IMR-90 (cell line): ENCODE measurements at regions not wholly inside any gene's neighbourhood (a gene's known extent, or its start where the extent isn't known, plus 50 kb on each side); places are given as distances from the start of the nearest gene placed in this dataset.

Source experiments
- CEBPB ChIP-seq: IDR thresholded peaks from 2 replicates; pipeline ENCODE4 v1.6.1; 2012; ENCODE audit warnings: low read depth, low read length, improper control_type of control experiment
- NFE2L2 ChIP-seq: fragments of 150-350 bp; IDR thresholded peaks from 2 replicates; pipeline ENCODE4 v1.6.1; 2016; ENCODE audit warnings: low read depth, mild to moderate bottlenecking, low read length
- POLR2A ChIP-seq: IDR thresholded peaks from 2 replicates; pipeline ENCODE4 v1.6.1; 2012; ENCODE audit warnings: mild to moderate bottlenecking, low read depth, low read length
- RAD21 ChIP-seq: IDR thresholded peaks from 2 replicates; pipeline ENCODE4 v1.6.1; 2012; ENCODE audit warnings: low read length, improper control_type of control experiment
- RCOR1 ChIP-seq: IDR thresholded peaks from 2 replicates; pipeline ENCODE4 v1.6.1; 2012; ENCODE audit warnings: mild to moderate bottlenecking, low read length, improper control_type of control experiment; ENCODE audit not compliant: insufficient replicate concordance
- SMC3 ChIP-seq: fragments of 150-350 bp; IDR thresholded peaks from 2 replicates; pipeline ENCODE4 v1.6.1; 2016; ENCODE audit warnings: low read depth, mild to moderate bottlenecking, antibody characterized with exemption, low read length, moderate library complexity
- TF ChIP-seq, protein P1 (sequence below): conservative IDR thresholded peaks from 2 replicates; pipeline ENCODE4 v1.5.1; 2012; ENCODE audit warnings: mild to moderate bottlenecking, low read depth, low read length, improper control_type of control experiment

DNA sequence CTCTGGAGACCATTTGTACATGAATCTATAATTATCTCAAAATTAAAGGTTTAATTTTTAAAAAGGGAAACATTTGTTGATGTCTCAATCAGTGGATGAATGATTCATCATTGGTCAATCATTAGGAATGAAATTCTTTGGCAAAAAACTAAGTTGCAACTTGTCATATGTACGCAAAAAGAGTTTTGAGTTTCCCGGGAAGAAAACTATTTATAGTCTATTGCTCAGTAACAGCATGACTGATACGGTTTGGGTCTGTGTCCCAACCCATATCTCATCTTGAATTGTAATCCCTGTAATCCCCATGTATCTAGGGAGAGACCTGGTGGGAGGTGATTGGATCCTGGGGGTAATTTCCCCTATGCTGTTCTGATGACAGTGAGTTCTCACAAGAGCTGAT is 765.8 kb upstream of the ROBO1 start:
- TF ChIP-seq POLR2A (no peak), CEBPB (no peak), RCOR1 (no peak), RAD21 (no peak), SMC3 (no peak), NFE2L2 (no peak)
- TF ChIP-seq, protein P1, sequence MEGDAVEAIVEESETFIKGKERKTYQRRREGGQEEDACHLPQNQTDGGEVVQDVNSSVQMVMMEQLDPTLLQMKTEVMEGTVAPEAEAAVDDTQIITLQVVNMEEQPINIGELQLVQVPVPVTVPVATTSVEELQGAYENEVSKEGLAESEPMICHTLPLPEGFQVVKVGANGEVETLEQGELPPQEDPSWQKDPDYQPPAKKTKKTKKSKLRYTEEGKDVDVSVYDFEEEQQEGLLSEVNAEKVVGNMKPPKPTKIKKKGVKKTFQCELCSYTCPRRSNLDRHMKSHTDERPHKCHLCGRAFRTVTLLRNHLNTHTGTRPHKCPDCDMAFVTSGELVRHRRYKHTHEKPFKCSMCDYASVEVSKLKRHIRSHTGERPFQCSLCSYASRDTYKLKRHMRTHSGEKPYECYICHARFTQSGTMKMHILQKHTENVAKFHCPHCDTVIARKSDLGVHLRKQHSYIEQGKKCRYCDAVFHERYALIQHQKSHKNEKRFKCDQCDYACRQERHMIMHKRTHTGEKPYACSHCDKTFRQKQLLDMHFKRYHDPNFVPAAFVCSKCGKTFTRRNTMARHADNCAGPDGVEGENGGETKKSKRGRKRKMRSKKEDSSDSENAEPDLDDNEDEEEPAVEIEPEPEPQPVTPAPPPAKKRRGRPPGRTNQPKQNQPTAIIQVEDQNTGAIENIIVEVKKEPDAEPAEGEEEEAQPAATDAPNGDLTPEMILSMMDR, result no peak
